MG63 (cell line): ENCODE measurements at regions not wholly inside any gene's neighbourhood (a gene's known extent, or its start where the extent isn't known, plus 50 kb on each side); places are given as distances from the start of the nearest gene placed in this dataset.

Experiments
- DNase-seq: peaks from one replicate; pipeline ENCODE4 v3.0.0-alpha.2; 2020
- H3K27me3 ChIP-seq: fragments of 250-450 bp; sonication (Bioruptor Pico); 2 replicates; pipeline ENCODE4 v1.5.1; 2020; ENCODE audit warnings: mild to moderate bottlenecking, moderate library complexity
- H3K36me3 ChIP-seq: fragments of 250-450 bp; sonication (Bioruptor Pico); 2 replicates; pipeline ENCODE4 v1.5.1; 2020; ENCODE audit warnings: mild to moderate bottlenecking, moderate library complexity
- H3K4me3 ChIP-seq: fragments of 250-450 bp; sonication (Bioruptor Pico); 2 replicates; pipeline ENCODE4 v1.5.1; 2020; ENCODE audit warnings: mild to moderate bottlenecking, moderate library complexity
- H3K9me3 ChIP-seq: fragments of 250-450 bp; sonication (Bioruptor Pico); 2 replicates; pipeline ENCODE4 v1.5.1; 2020; ENCODE audit warnings: mild to moderate bottlenecking, moderate library complexity

- Histone ChIP-seq H3K9me3 (no peaks in the 10 kb centered on the region), H3K27me3 (peaks cover 4% of the 10 kb centered on the region; the same call in 1 of the 2 replicates), H3K36me3 (no peaks in the 10 kb centered on the region), H3K4me3 (no peak overlapping the region)
- no peak for DNase-seq
These were observed 126.9 kb downstream of the IPMK start for GRCh38 chr10:58140691-58141347.

DNA sequence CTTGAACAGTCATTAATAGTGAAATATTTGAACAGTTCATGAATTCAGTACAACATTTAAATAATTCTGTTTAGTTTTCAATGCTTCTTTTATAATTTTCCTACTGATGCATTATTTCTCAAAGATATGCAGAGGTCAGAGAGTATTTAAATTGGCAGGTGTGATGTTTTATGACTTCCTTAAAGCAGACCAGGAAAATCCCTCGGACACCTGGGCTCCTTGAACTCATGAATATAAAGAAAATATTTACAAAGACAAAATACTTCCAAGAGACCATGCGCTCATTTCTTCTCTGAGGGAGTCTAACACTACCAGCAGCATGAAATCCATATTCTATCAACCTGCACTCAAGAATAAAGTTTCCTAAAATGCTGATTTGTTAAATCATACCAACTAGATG, 127.6 kb downstream of the IPMK start:
- DNase-seq: no peak
- no peaks in the 10 kb centered on the region for H3K9me3 ChIP-seq
- no peak overlapping the region for H3K4me3 ChIP-seq
- H3K27me3 ChIP-seq: peaks cover 4% of the 10 kb centered on the region; the same call in 1 of the 2 replicates
- no peaks in the 10 kb centered on the region for H3K36me3 ChIP-seq

- H3K4me3 ChIP-seq: no peak overlapping the region
- peaks cover 4% of the 10 kb centered on the region; the same call in 1 of the 2 replicates for H3K27me3 ChIP-seq
- DNase-seq: no peak
- no peaks in the 10 kb centered on the region for H3K36me3 ChIP-seq
- H3K9me3 ChIP-seq: no peaks in the 10 kb centered on the region
These were observed 129.9 kb downstream of the IPMK start for GRCh38 chr10:58137813-58138212.

- Histone ChIP-seq H3K9me3 (no peaks in the 10 kb centered on the region), H3K27me3 (peaks cover 3% of the 10 kb centered on the region; the same call in 1 of the 2 replicates), H3K4me3 (no peak overlapping the region), H3K36me3 (no peaks in the 10 kb centered on the region)
- no peak for DNase-seq
These were observed 152.3 kb downstream of the IPMK start for GRCh38 chr10:58115218-58116050.

DNA sequence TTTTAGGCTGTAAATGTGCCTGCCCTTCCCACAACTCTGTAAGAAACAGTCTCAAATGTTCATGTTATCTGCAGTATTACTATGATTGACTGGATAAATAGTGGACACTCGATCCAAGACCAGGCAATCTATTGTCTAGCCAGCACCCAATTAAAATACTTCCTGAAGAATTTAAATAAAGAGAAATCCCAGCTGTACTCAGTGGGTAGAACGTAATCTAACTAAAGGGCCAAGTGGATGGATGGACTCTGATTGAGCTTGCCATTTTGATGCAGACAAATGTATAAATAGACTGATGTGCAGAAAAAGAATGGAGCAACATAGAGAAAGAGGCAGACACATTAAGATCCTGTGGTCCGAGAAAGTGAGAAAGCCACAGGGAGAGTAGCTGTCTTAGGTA, 158.0 kb downstream of the IPMK start:
- H3K4me3 ChIP-seq: no peak overlapping the region
- no peaks in the 10 kb centered on the region for H3K9me3 ChIP-seq
- peaks cover 3% of the 10 kb centered on the region; the same call in 1 of the 2 replicates for H3K27me3 ChIP-seq
- no peaks in the 10 kb centered on the region for H3K36me3 ChIP-seq
- DNase-seq: no peak

GRCh38 chr10:58107506-58107905, 160.2 kb downstream of the IPMK start:
- no peaks in the 10 kb centered on the region for H3K36me3 ChIP-seq
- H3K27me3 ChIP-seq: peaks cover 1% of the 10 kb centered on the region; the same call in 1 of the 2 replicates

GRCh38 chr10:58106211-58107035, 161.3 kb downstream of the IPMK start:
- Histone ChIP-seq H3K36me3 (no peaks in the 10 kb centered on the region), H3K9me3 (no peaks in the 10 kb centered on the region), H3K4me3 (no peak overlapping the region), H3K27me3 (no peaks in the 10 kb centered on the region)
- no peak for DNase-seq

More at GRCh38 chr10:58107506-58107905, 160.2 kb downstream of the IPMK start:
- Histone ChIP-seq H3K9me3 (no peaks in the 10 kb centered on the region), H3K4me3 (no peak overlapping the region)
- DNase-seq: peak; percentile 14

DNA sequence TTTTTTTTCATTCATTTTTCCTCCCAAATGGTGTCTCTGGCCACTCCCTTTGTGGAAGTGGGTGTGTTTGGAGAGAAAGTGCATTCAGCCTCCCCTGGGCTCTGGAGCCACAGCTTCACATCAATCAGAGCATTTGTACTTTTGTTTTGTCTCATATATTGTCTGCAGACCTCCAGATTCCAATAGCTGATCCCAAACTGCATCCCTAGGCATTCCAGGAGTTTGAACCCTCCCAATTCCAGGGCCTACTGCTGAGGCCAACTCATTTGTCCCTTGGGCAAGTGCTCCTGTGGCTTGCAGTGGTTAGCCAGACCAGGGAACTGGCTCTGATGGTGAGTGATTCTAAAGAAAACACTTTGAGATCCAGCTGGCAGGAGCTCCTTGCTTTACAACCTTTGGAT, 163.3 kb downstream of the IPMK start:
- Histone ChIP-seq H3K4me3 (no peak overlapping the region), H3K27me3 (no peaks in the 10 kb centered on the region), H3K36me3 (no peaks in the 10 kb centered on the region), H3K9me3 (no peaks in the 10 kb centered on the region)
- DNase-seq: peak; percentile 77

- no peaks in the 10 kb centered on the region for H3K9me3 ChIP-seq
- DNase-seq: no peak
These were observed 164.8 kb downstream of the IPMK start for GRCh38 chr10:58102897-58103296.

DNA sequence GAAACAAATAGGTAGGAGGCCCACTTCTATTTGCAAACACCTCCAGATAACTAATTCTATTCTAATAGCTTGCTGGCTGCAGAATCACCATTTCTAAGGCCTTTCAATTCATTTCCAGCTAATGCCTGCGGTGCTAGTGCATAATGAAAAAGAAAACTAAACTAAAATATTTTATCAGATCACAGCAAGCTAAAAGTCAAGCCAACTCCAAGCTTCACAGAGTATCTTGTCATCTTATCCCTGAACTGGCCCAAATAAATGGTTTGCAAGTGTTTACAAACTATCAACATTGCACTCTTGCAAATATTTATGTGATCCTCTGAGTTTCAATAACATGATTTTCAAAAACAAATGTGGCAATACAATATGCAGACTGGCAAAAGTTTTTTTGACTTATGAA, 166.0 kb downstream of the IPMK start:
- no peak for DNase-seq
- Histone ChIP-seq H3K4me3 (no peak overlapping the region), H3K36me3 (no peaks in the 10 kb centered on the region), H3K27me3 (no peaks in the 10 kb centered on the region), H3K9me3 (no peaks in the 10 kb centered on the region)

More at GRCh38 chr10:58102897-58103296, 164.8 kb downstream of the IPMK start:
- no peaks in the 10 kb centered on the region for H3K27me3 ChIP-seq
- H3K36me3 ChIP-seq: no peaks in the 10 kb centered on the region
- H3K4me3 ChIP-seq: no peak overlapping the region

- no peaks in the 10 kb centered on the region for H3K36me3 ChIP-seq
- no peaks in the 10 kb centered on the region for H3K9me3 ChIP-seq
- H3K27me3 ChIP-seq: 0 out of 2 replicates have a peak, but pooled peaks cover 3% of the 10 kb centered on the region
- no peak for DNase-seq
- no peak overlapping the region for H3K4me3 ChIP-seq
These were observed 172.5 kb downstream of the IPMK start for GRCh38 chr10:58094985-58095718.

- no peak overlapping the region for H3K4me3 ChIP-seq
- DNase-seq: no peak
- no peaks in the 10 kb centered on the region for H3K36me3 ChIP-seq
- H3K27me3 ChIP-seq: 0 out of 2 replicates have a peak, but pooled peaks cover 3% of the 10 kb centered on the region
- no peaks in the 10 kb centered on the region for H3K9me3 ChIP-seq
These were observed 175.8 kb downstream of the IPMK start for GRCh38 chr10:58091886-58092285.

- Histone ChIP-seq H3K4me3 (no peak overlapping the region), H3K27me3 (0 out of 2 replicates have a peak, but pooled peaks cover 3% of the 10 kb centered on the region), H3K9me3 (no peaks in the 10 kb centered on the region), H3K36me3 (no peaks in the 10 kb centered on the region)
- DNase-seq: no peak
These were observed 178.0 kb downstream of the IPMK start for GRCh38 chr10:58089739-58090138.

GRCh38 chr10:58087896-58088295, 179.8 kb downstream of the IPMK start:
- no peaks in the 10 kb centered on the region for H3K36me3 ChIP-seq
- H3K4me3 ChIP-seq: no peak overlapping the region
- H3K27me3 ChIP-seq: 0 out of 2 replicates have a peak, but pooled peaks cover 3% of the 10 kb centered on the region
- H3K9me3 ChIP-seq: no peaks in the 10 kb centered on the region
- DNase-seq: no peak

DNA sequence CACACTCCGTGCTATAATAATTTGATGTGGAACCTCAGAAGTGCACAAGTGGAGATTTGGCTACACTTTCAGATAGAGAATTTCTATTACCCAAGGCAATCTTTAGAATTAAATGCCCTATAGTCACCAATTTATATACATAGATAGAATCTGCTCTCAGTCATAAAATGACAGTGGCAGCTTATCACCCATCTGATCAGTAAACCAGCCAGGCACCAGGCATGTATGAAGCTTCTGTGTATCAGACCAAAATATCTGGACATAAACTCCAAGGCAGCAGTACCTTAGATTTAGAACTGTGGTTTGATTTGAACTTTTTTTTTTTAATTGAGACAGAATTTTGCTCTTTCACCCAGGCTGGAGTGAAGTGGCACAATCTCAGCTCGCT, 180.9 kb downstream of the IPMK start:
- H3K4me3 ChIP-seq: no peak overlapping the region
- no peak for DNase-seq
- 0 out of 2 replicates have a peak, but pooled peaks cover 3% of the 10 kb centered on the region for H3K27me3 ChIP-seq
- no peaks in the 10 kb centered on the region for H3K9me3 ChIP-seq
- H3K36me3 ChIP-seq: no peaks in the 10 kb centered on the region

- no peak for DNase-seq
- no peak overlapping the region for H3K4me3 ChIP-seq
- H3K27me3 ChIP-seq: no peaks in the 10 kb centered on the region
- H3K36me3 ChIP-seq: no peaks in the 10 kb centered on the region
- H3K9me3 ChIP-seq: no peaks in the 10 kb centered on the region
These were observed 181.4 kb downstream of the IPMK start for GRCh38 chr10:58086144-58086762.
